COR-L47 (cell line): ENCODE measurements at regions not wholly inside any gene's neighbourhood (a gene's known extent, or its start where the extent isn't known, plus 50 kb on each side); places are given as distances from the start of the nearest gene placed in this dataset.
"Not testable (repeated sequence)": the region's sequence is repeated elsewhere in the genome, so short reads cannot be mapped to it uniquely, and the experiment has no call there.

ENCODE experiments used
- DNase-seq: peaks from one replicate; lab custom pipeline; 2025; lab: John Stamatoyannopoulos, UW

- no peak for DNase-seq
Measured at GRCh38 chr3:25844891-25845290, 55.0 kb downstream of the OXSM start.

GRCh38 chr3:25846282-25846681 is 56.4 kb downstream of the OXSM start:
- DNase-seq = no peak

- no peak for DNase-seq
Measured at GRCh38 chr3:25849091-25849490, 59.2 kb downstream of the OXSM start.

- no peak for DNase-seq
Measured at GRCh38 chr3:25849641-25850385, 59.9 kb downstream of the OXSM start.

- not testable (repeated sequence) for DNase-seq
Measured at GRCh38 chr3:25851693-25852259, 61.9 kb downstream of the OXSM start.

- no peak for DNase-seq
Measured at GRCh38 chr3:25854214-25854613, 64.3 kb downstream of the OXSM start.

- DNase-seq = no peak
Measured at GRCh38 chr3:25854635-25855034, 64.7 kb downstream of the OXSM start.

- no peak for DNase-seq
Measured at GRCh38 chr3:25855266-25855784, 65.4 kb downstream of the OXSM start.

GRCh38 chr3:25856902-25857518 is 67.1 kb downstream of the OXSM start:
- no peak for DNase-seq

GRCh38 chr3:25861566-25861965 is 71.7 kb downstream of the OXSM start:
- no peak for DNase-seq

- DNase-seq = no peak
Measured at GRCh38 chr3:25863011-25863415, 73.1 kb downstream of the OXSM start.

GRCh38 chr3:25863416-25863959 is 73.6 kb downstream of the OXSM start:
- no peak for DNase-seq

- no peak for DNase-seq
Measured at GRCh38 chr3:25870452-25870851, 80.6 kb downstream of the OXSM start.

GRCh38 chr3:25872200-25872877 is 82.4 kb downstream of the OXSM start:
- no peak for DNase-seq

- DNase-seq = no peak
Measured at GRCh38 chr3:25883492-25883891, 93.6 kb downstream of the OXSM start.

GRCh38 chr3:25884981-25885380 is 95.1 kb downstream of the OXSM start:
- DNase-seq = no peak

- DNase-seq = no peak
Measured at GRCh38 chr3:25885544-25885943, 95.7 kb downstream of the OXSM start.

- DNase-seq = no peak
Measured at GRCh38 chr3:25887907-25888306, 98.0 kb downstream of the OXSM start.

- DNase-seq = no peak
Measured at GRCh38 chr3:25888892-25889524, 99.1 kb downstream of the OXSM start.

- no peak for DNase-seq
Measured at GRCh38 chr3:25889525-25889917, 99.6 kb downstream of the OXSM start.

- DNase-seq = no peak
Measured at GRCh38 chr3:25894101-25894500, 104.2 kb downstream of the OXSM start.

GRCh38 chr3:25895031-25895430 is 105.1 kb downstream of the OXSM start:
- DNase-seq = no peak
